NCI-H524 (cell line): ENCODE measurements at regions not wholly inside any gene's neighbourhood (a gene's known extent, or its start where the extent isn't known, plus 50 kb on each side); places are given as distances from the start of the nearest gene placed in this dataset.
"Not testable (repeated sequence)": the region's sequence is repeated elsewhere in the genome, so short reads cannot be mapped to it uniquely, and the experiment has no call there.

Experiments
- DNase-seq, 2 experiments: peaks; one replicate each; lab custom pipeline; 2025; lab: John Stamatoyannopoulos, UW

GRCh38 chr6:80923816-80924215 lies 817.3 kb downstream of the BCKDHB start:
- no peak for DNase-seq

DNA sequence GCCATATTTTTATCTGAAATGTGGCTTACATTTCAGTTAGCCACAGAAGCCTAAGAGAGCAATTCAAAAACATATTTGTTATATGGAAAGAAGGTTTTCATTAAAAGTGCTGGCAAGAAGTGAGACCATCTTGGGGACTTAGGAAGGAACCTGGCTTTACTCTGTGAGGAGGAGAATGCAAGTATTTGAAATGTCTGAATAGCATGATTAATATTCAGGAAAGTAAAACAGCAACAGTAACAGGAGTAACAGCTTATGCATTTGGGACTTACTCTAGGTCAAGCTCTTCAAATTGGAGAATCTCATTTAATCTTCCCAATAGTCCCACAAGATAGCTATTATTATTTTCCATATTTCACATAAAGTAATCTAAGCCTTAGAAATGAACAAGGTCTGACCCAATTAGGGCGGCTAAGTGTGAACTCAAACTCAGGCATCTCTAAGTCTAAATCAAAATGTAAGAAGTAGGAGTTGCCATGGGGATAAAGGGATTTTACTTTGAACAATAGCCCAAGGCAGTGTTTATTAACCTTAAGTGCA lies 816.5 kb downstream of the BCKDHB start:
- no peak for DNase-seq

GRCh38 chr6:80921861-80922460 lies 815.5 kb downstream of the BCKDHB start:
- no peak for DNase-seq

DNA sequence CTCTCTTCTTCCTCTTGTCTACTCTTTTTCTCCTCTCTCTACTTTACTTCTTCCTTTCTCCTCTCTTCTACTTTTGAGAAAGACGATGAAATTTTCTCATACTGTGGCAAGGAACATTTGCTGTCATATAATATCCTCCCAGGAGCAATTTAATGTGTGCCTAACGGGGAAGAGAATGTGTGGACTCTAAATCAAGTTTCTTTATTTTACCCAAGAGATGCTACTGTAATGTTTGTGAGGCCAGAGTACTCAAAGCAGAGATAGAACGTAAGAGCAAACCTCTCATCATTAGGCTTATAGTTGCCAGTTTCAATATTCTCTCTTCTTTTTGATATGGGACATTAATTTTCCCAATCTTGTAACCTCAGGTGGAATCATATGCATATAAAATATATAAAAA lies 801.4 kb downstream of the BCKDHB start:
- DNase-seq, result no peak

- DNase-seq, result no peak
Measured at GRCh38 chr6:80903711-80904110, 797.2 kb downstream of the BCKDHB start.

DNA sequence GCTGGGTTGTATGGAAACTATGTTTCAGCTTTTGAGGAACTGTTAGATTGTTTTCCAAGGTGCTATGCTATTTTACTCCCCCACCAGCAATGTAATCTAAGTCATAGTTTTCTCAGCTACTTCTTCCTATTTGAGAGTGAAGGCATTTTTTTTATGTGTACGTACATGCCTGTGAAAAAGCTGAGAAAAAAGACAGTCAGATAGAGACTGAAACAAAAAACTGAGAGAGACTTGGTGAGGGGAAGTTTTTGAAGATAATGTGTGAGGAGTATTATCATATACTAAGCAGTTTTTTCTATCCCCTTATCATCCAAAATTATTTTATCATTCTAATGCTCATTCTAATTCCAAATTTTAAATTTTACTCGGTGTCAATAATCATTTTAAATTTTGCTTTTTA lies 780.0 kb downstream of the BCKDHB start:
- no peak for DNase-seq

- DNase-seq, result no peak
Measured at GRCh38 chr6:80872951-80873308, 766.5 kb downstream of the BCKDHB start.

GRCh38 chr6:80872199-80872950 lies 765.9 kb downstream of the BCKDHB start:
- DNase-seq, result no peak

DNA sequence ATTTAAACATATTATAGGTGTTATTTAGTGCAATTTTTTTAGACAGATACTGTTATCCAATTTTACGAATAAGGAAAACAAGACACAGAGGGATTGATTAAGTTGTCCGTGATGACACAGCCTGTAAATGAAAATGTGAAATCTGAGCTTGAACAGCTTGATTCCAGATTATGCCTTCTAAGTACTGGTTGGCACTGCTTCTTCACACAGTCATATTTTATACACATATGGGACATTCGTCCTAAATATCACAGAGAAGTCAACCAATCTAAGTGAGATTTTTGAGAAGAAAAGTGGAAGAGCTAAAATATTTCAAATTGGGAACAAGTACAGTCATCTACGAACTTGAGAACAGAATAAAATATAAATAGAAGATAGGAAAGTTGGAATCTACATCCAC lies 756.3 kb downstream of the BCKDHB start:
- peak; percentile 45 to 60 for DNase-seq

DNA sequence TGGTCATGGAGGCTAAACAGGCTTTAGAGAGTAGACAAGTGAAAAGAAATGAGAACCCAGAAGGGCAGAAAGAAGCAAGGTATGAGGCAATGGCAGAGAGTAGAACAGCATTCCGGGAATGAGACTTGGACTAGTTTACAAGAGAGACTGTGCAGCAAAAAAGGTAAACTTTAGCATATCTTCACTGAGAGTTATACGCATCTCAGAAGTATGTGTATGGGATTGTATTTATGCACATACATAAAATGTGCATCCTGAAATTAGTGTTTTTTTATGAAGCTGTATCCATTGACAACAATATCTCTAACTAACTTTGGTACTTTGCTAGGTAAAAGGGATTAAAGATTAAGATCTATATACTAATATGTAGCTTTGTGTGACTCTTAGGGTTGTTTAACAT lies 753.6 kb downstream of the BCKDHB start:
- DNase-seq, result no peak

DNA sequence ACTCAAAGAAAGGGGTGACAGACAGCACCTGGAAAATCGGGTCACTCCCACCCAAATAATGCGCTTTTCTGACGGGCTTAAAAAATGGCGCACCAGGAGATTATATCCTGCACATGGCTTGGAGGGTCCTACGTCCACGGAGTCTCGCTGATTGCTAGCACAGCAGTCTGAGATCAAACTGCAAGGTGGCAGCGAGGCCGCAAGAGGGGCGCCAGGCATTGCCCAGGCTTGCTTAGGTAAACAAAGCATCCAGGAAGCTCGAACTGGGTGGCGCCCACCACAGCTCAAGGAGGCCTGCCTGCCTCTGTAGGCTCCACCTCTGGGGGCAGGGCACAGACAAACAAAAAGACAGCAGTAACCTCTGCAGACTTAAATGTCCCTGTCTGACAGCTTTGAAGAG lies 741.5 kb downstream of the BCKDHB start:
- not testable (repeated sequence) for DNase-seq

DNA sequence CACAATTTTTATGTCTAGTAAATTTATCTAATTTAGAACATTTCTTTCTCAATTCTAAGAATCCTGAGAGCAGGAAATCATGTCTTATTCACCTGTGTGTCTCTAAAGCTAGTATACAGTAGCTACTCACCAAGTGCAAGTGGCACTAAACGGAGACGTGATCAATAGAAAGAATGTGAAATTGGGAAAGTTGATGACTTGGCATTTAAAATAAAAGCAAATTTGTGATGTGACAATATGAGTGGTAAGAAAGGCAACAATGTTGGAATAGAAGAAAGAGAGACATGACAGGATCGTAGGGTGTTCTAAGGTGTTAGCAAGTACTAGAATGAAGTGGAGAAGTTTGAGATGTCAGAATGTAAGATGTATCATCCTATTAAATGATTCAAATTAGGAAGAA lies 725.9 kb downstream of the BCKDHB start:
- no peak for DNase-seq

DNA sequence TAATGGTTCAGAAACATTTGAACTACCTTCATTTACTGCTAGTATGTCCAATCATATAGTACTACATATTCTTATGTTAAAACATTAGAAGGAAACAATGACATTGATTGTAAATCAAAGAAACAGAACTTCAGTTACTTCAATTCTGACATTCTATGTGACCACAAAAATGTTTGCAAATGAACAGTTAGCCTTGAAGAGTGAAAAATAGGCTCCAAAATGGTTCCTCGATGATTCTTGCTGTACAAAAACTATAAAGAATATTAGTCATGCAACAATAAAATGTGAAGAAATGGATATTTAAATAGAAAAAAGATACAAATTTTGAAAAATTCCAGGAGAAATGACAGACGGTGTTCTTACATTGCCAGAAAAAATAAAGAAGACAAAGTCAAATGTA lies 686.9 kb downstream of the BCKDHB start:
- no peak for DNase-seq

- no peak for DNase-seq
Measured at GRCh38 chr6:80792151-80792550, 685.7 kb downstream of the BCKDHB start.

GRCh38 chr6:80789912-80790570 lies 683.6 kb downstream of the BCKDHB start:
- no peak for DNase-seq

- DNase-seq, result not testable (repeated sequence)
Measured at GRCh38 chr6:80783271-80783670, 676.8 kb downstream of the BCKDHB start.

DNA sequence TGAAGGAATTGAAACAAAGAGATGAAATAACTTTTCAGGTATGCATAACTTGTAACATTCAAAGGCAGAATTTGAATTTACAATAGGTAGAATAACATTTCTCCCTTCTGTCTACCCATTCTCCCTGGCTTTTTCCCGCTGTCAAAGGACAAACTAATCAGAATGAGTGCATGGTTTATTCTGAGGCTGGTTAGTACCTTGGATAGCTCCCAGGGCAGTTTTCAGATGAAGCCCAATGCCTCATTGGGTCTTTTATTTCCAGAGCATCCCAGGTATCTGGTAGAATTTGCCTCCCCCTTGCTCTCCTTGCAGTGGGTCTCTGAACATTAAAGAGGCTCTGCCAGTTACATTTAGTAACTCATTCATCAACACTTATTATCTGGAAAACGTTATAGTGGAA lies 665.5 kb downstream of the BCKDHB start:
- DNase-seq, result no peak

DNA sequence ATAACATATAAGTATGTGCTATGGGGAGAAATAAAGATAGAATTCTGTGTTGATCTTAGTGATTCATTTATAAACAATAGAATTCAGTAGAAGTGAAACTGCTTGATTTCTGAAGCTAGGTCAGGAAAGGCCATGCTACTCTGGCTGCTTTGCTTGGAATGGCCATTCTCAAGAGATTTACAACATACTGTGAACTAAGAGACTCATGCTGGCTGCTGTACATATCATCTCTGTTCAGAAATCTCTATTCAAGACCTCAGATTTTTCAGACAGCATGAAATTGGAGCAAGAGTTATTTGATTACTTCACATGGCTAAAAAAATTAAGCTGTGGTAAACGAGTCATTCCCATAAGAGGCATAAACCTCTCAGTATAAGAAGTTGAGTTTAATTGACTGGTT lies 662.6 kb downstream of the BCKDHB start:
- DNase-seq, result no peak

- DNase-seq, result no peak
Measured at GRCh38 chr6:80767808-80768207, 661.3 kb downstream of the BCKDHB start.

DNA sequence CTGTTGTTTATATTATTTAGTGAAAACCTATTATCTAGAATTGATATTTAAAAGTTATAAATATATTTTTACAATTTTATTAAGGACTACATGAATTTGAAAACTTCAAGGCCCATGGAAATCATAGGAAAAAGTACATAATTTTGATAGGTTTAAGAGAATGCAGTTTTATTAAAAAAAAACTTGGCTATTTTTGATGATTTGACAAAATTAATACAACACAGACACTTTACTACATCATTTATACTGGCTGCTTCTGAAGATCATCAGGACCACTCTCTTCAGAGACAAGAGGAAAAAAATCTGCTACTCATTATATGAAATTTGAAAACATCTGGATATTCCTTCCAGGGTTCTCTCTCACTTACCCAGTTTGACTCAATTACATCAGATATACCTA lies 637.7 kb downstream of the BCKDHB start:
- no peak for DNase-seq

GRCh38 chr6:80742481-80742880 lies 636.0 kb downstream of the BCKDHB start:
- peak in 1 of 2 experiments; percentile 46 for DNase-seq

- no peak for DNase-seq
Measured at GRCh38 chr6:80733641-80734040, 627.2 kb downstream of the BCKDHB start.

DNA sequence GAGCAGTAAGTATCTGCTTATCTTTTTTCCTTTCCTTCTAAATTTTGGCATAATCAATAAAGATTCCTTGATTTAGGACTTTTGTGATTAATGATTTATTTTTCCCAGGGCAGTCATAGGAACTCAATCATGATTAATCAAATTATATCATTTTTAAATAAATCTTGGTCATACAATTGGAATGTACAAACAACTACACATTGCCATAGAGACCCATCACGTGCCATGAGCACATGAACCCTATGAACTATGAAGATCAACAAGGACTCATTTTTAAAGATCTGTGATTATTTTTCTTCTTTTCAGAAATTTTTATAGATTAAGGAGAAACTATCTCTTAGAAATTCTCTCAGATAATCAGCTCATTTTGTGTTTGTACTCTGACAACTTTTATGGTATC lies 622.4 kb downstream of the BCKDHB start:
- DNase-seq, result no peak
